Gastroesophageal sphincter (tissue), 4 donors: ENCODE measurements at regions not wholly inside any gene's neighbourhood (a gene's known extent, or its start where the extent isn't known, plus 50 kb on each side); places are given as distances from the start of the nearest gene placed in this dataset.
A peak's percentile ranks its signal among the peaks of the same experiment; 100 is the strongest.
"Not testable (repeated sequence)": the region's sequence is repeated elsewhere in the genome, so short reads cannot be mapped to it uniquely, and the experiment has no call there.

ENCODE experiments used
- ATAC-seq: fragments of 150-250 bp; one replicate; pipeline ENCODE4 v1.9.1; 2016; ENCODE audit warnings: mild to moderate bottlenecking, moderate library complexity
- H3K27ac ChIP-seq, 4 donors: fragments of 200-600 bp; sonication (generic) in 3 of 4; 1 replicate in 3 of 4; 2 replicates in 1 of 4; pipeline ENCODE4 v1.5.1; 2016 to 2019
- H3K27me3 ChIP-seq: fragments of 200-600 bp; sonication (generic); one replicate; pipeline ENCODE4 v1.5.1; 2019
- H3K36me3 ChIP-seq, 2 donors: fragments of 200-600 bp; sonication (generic); one replicate each; pipeline ENCODE4 v1.5.1; 2019; ENCODE audit warnings: control low read depth in 1 of 2
- H3K4me1 ChIP-seq, 3 donors: fragments of 200-600 bp; sonication (generic); 1 replicate in 2 of 3; 2 replicates in 1 of 3; pipeline ENCODE4 v1.5.1; 2016 to 2019; ENCODE audit warnings: control low read depth in 2 of 3
- H3K4me3 ChIP-seq, 2 donors: fragments of 200-600 bp; sonication (generic); one replicate each; pipeline ENCODE4 v1.5.1; 2019; ENCODE audit warnings: mild to moderate bottlenecking in 1 of 2, moderate library complexity in 1 of 2
- H3K9me3 ChIP-seq, 3 donors: fragments of 200-600 bp; sonication (generic); one replicate each; pipeline ENCODE4 v1.5.1; 2017 to 2019; ENCODE audit warnings: control low read depth in 2 of 3
- CTCF ChIP-seq, 4 experiments: fragments of 200-600 bp in 2 of 4; fragments of 450-650 bp in 2 of 4; sonication (generic) in 1 of 4; IDR thresholded peaks; one replicate each; pipeline ENCODE4 v1.5.1; 2017 to 2019; ENCODE audit warnings: antibody characterized with exemption in 4 of 4, mild to moderate bottlenecking in 2 of 4, moderate library complexity in 2 of 4
- EP300 ChIP-seq: sonication (generic); formaldehyde crosslinking; IDR thresholded peaks from one replicate; pipeline ENCODE4 v1.6.1; 2017; ENCODE audit warnings: antibody characterized with exemption, mild to moderate bottlenecking
- POLR2A ChIP-seq, 2 donors: fragments of 450-650 bp; IDR thresholded peaks; one replicate each; pipeline ENCODE4 v1.6.1; 2017; ENCODE audit warnings: antibody characterized with exemption in 2 of 2, mild to moderate bottlenecking in 2 of 2, moderate library complexity in 1 of 2
- POLR2AphosphoS5 ChIP-seq: sonication (generic); formaldehyde crosslinking; IDR thresholded peaks from one replicate; pipeline ENCODE4 v1.6.1; 2017; ENCODE audit warnings: antibody characterized with exemption
- WGBS, 2 donors: methylation state at CpG; one replicate each; pipeline ENCODE4 v1.1.5; 2018; ENCODE audit warnings: low coverage in 1 of 2; 5-methylcytosine and 5-hydroxymethylcytosine counted together

- H3K27ac ChIP-seq = no peak overlapping the region
- H3K27me3 ChIP-seq = no peaks in the 10 kb centered on the region
- H3K4me1 ChIP-seq = no peaks in the 10 kb centered on the region
- no peaks in the 10 kb centered on the region for H3K9me3 ChIP-seq
- TF ChIP-seq POLR2AphosphoS5 (no peak), CTCF (IDR thresholded peaks at IDR 0.05) (no peak), EP300 (no peak), POLR2A (IDR thresholded peaks at IDR 0.05) (no peak)
- H3K36me3 ChIP-seq = no peaks in the 10 kb centered on the region
- WGBS, 2 donors = 43% methylated on average over 2 of the region's 3 CpGs; no CpG with 5 or more reads in 1 of the 2 donors
- ATAC-seq = no peak
- H3K4me3 ChIP-seq = no peak overlapping the region
Observed at GRCh38 chrX:150270622-150271021, 92.5 kb upstream of the MAMLD1 start.

- ATAC-seq, H3K4me1 ChIP-seq, H3K36me3 ChIP-seq, H3K27ac ChIP-seq, H3K27me3 ChIP-seq, H3K9me3 ChIP-seq, H3K4me3 ChIP-seq: not testable (repeated sequence)
- WGBS, 2 donors = 60 to 78% methylated on average over 1 to 2 of the region's 4 CpGs
Observed at GRCh38 chrX:150273575-150274294, 89.4 kb upstream of the MAMLD1 start.

DNA sequence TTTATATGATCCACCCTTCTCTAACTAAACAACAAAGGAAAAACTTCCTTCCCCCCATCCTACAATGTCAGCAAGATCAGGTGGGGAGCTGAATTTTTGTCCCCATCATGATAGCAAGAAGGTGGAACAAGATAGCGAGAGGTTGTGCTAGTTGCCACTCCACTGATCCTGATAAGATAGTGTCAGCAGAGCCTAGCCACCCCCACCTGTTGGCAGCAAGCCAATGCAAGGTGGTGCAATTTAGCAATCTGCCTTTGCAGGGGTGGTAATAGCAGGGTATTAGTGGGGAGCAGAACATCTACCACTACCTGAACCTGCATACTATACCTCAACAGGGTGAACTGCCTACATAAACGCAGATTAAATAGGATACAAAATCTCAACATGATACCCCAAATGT, 80.2 kb upstream of the MAMLD1 start:
- no peaks in the 10 kb centered on the region for H3K4me1 ChIP-seq
- H3K27ac ChIP-seq = no peak overlapping the region
- H3K27me3 ChIP-seq = no peaks in the 10 kb centered on the region
- H3K9me3 ChIP-seq = no peaks in the 10 kb centered on the region
- no peak for TF ChIP-seq POLR2A (IDR thresholded peaks at IDR 0.05)
- no peak for TF ChIP-seq EP300
- TF ChIP-seq CTCF (IDR thresholded peaks at IDR 0.05) = no peak
- no peak for TF ChIP-seq POLR2AphosphoS5
- WGBS, 2 donors = 51 to 100% methylated on average over 1 to 2 of the region's 2 CpGs
- no peak for ATAC-seq
- H3K36me3 ChIP-seq = no peaks in the 10 kb centered on the region
- no peak overlapping the region for H3K4me3 ChIP-seq

GRCh38 chrX:150291014-150291413, 72.1 kb upstream of the MAMLD1 start:
- Histone ChIP-seq H3K27ac (no peak overlapping the region), H3K36me3 (no peaks in the 10 kb centered on the region), H3K4me3 (no peak overlapping the region), H3K4me1 (no peaks in the 10 kb centered on the region), H3K9me3 (no peaks in the 10 kb centered on the region), H3K27me3 (no peaks in the 10 kb centered on the region)
- WGBS, 2 donors = 84 to 100% methylated on average over 1 to 3 of the region's 5 CpGs
- TF ChIP-seq CTCF (IDR thresholded peaks at IDR 0.05) = no peak
- no peak for TF ChIP-seq EP300
- TF ChIP-seq POLR2A (IDR thresholded peaks at IDR 0.05) = no peak
- no peak for TF ChIP-seq POLR2AphosphoS5
- peak; percentile 22 for ATAC-seq

GRCh38 chrX:150293311-150294013, 69.7 kb upstream of the MAMLD1 start:
- H3K27ac ChIP-seq = no peak overlapping the region
- H3K36me3 ChIP-seq = no peaks in the 10 kb centered on the region
- 69 to 79% methylated on average over 5 of the region's 5 CpGs for WGBS, 2 donors
- no peaks in the 10 kb centered on the region for H3K9me3 ChIP-seq
- no peaks in the 10 kb centered on the region for H3K4me1 ChIP-seq
- H3K27me3 ChIP-seq = no peaks in the 10 kb centered on the region
- TF ChIP-seq POLR2A (IDR thresholded peaks at IDR 0.05) = no peak
- TF ChIP-seq EP300 = no peak
- no peak for TF ChIP-seq CTCF (IDR thresholded peaks at IDR 0.05)
- no peak for TF ChIP-seq POLR2AphosphoS5
- H3K4me3 ChIP-seq = no peak overlapping the region
- no peak for ATAC-seq
